Vagina (tissue), 2 donors: ENCODE measurements at regions not wholly inside any gene's neighbourhood (a gene's known extent, or its start where the extent isn't known, plus 50 kb on each side); places are given as distances from the start of the nearest gene placed in this dataset.

ENCODE experiments used
- CTCF ChIP-seq, 3 experiments: fragments of 450-650 bp in 2 of 3; fragments of 200-600 bp in 1 of 3; sonication (generic) in 1 of 3; IDR thresholded peaks; one replicate each; pipeline ENCODE4 v1.5.1; 2017 to 2019; ENCODE audit warnings: antibody characterized with exemption in 3 of 3, mild to moderate bottlenecking in 2 of 3, moderate library complexity in 2 of 3
- POLR2A ChIP-seq, 2 donors: fragments of 450-650 bp; IDR thresholded peaks; one replicate each; pipeline ENCODE4 v1.6.1; 2017; ENCODE audit warnings: antibody characterized with exemption in 2 of 2, mild to moderate bottlenecking in 2 of 2, moderate library complexity in 2 of 2
- POLR2AphosphoS5 ChIP-seq, 2 donors: sonication (generic); formaldehyde crosslinking; IDR thresholded peaks; one replicate each; pipeline ENCODE4 v1.9.0; 2017; ENCODE audit warnings: antibody characterized with exemption in 2 of 2, mild to moderate bottlenecking in 2 of 2, low read depth in 1 of 2; ENCODE audit not compliant: insufficient read depth in 1 of 2

GRCh38 chr1:60402216-60402615, 328.6 kb upstream of the C1orf87 start:
- TF ChIP-seq CTCF (IDR thresholded peaks at IDR 0.05) (no peak), POLR2AphosphoS5 (IDR thresholded peaks at IDR 0.05; ENCODE audit: insufficient read depth in 1 of 2, low read depth in 1 of 2) (no peak), POLR2A (IDR thresholded peaks at IDR 0.05) (no peak)
